ENCODE measurements at regions not wholly inside any gene's neighbourhood (a gene's known extent, or its start where the extent isn't known, plus 50 kb on each side); places are given as distances from the start of the nearest gene placed in this dataset.

GRCh38 chr2:134123332-134123731 lies 130.5 kb upstream of the MGAT5 start:
- no peak for DNase-seq (ENCODE audit: low spot score)

- no peak for DNase-seq (ENCODE audit: low spot score)
Measured at GRCh38 chr2:134124047-134124753, 129.7 kb upstream of the MGAT5 start.

- DNase-seq (ENCODE audit: low spot score) = no peak
Measured at GRCh38 chr2:134127496-134127895, 126.4 kb upstream of the MGAT5 start.

- no peak for DNase-seq (ENCODE audit: low spot score)
Measured at GRCh38 chr2:134128746-134129145, 125.1 kb upstream of the MGAT5 start.

- DNase-seq (ENCODE audit: low spot score) = no peak
Measured at GRCh38 chr2:134129900-134130537, 123.9 kb upstream of the MGAT5 start.

GRCh38 chr2:134131681-134132489 lies 122.0 kb upstream of the MGAT5 start:
- DNase-seq (ENCODE audit: low spot score) = no peak

GRCh38 chr2:134132490-134132857 lies 121.4 kb upstream of the MGAT5 start:
- no peak for DNase-seq (ENCODE audit: low spot score)

- DNase-seq (ENCODE audit: low spot score) = no peak
Measured at GRCh38 chr2:134133622-134134312, 120.1 kb upstream of the MGAT5 start.

GRCh38 chr2:134134313-134134706 lies 119.6 kb upstream of the MGAT5 start:
- DNase-seq (ENCODE audit: low spot score) = no peak

GRCh38 chr2:134134827-134135226 lies 119.0 kb upstream of the MGAT5 start:
- no peak for DNase-seq (ENCODE audit: low spot score)

- DNase-seq (ENCODE audit: low spot score) = no peak
Measured at GRCh38 chr2:134135793-134136192, 118.1 kb upstream of the MGAT5 start.

GRCh38 chr2:134136731-134137130 lies 117.1 kb upstream of the MGAT5 start:
- no peak for DNase-seq (ENCODE audit: low spot score)

- peak; percentile 86 for DNase-seq (ENCODE audit: low spot score)
Measured at GRCh38 chr2:134137182-134137611, 116.7 kb upstream of the MGAT5 start.

- DNase-seq (ENCODE audit: low spot score) = peak; percentile 46
Measured at GRCh38 chr2:134138115-134138514, 115.8 kb upstream of the MGAT5 start.

- no peak for DNase-seq (ENCODE audit: low spot score)
Measured at GRCh38 chr2:134139611-134140010, 114.3 kb upstream of the MGAT5 start.

GRCh38 chr2:134140251-134140661 lies 113.6 kb upstream of the MGAT5 start:
- no peak for DNase-seq (ENCODE audit: low spot score)

- DNase-seq (ENCODE audit: low spot score) = no peak
Measured at GRCh38 chr2:134141598-134142340, 112.1 kb upstream of the MGAT5 start.

- DNase-seq (ENCODE audit: low spot score) = no peak
Measured at GRCh38 chr2:134142341-134142738, 111.5 kb upstream of the MGAT5 start.

GRCh38 chr2:134142903-134143302 lies 111.0 kb upstream of the MGAT5 start:
- DNase-seq (ENCODE audit: low spot score) = peak; percentile 44

GRCh38 chr2:134143568-134143967 lies 110.3 kb upstream of the MGAT5 start:
- no peak for DNase-seq (ENCODE audit: low spot score)

GRCh38 chr2:134144081-134144596 lies 109.7 kb upstream of the MGAT5 start:
- no peak for DNase-seq (ENCODE audit: low spot score)

All from GM03348 (cell line).